ENCODE measurements at regions not wholly inside any gene's neighbourhood (a gene's known extent, or its start where the extent isn't known, plus 50 kb on each side); places are given as distances from the start of the nearest gene placed in this dataset.

DNA sequence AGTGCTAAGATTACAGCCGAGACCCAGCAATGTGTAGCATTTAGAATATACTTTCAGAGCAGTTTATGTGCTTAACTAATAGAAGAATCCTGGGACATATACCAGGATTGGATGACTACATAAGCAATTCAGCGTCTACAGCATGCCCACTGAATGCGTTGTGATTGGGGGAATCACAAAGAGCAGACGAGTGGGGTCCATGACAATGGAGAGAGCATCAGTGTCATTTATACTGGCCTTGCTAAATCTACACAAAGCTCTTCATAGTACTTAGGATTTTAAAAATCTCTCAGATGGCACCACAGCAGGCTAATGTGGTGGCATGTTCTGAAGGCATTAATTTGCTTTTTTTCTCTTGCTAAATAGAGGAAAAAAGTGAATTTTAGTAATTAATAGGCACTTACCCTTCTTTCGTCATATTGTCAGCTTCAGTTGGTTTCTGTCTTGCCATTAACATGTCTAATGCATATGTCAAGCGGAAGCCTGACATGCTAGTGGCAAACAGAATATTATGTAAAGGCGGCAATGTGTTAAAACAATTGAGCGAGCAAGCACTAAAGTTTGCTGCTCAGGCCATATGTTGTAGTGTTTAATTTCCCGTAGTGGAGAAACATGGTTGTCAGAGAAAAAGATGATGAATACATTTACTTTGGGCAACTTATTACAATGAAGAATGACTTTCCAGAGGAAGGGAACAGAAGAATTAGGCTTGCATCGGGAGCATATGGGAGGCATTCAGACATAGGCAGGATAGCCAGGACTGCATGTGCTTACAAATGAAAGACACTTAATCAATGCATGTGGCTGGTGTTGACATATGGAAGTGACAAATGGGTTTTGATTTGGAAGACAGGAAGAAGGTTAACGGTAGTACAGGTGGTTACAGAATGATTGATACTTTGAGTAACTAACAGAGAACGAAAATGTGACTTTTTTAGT lies 145.2 kb downstream of the ICOS start:
- H3K36me3 ChIP-seq (ENCODE audit: control insufficient read depth, insufficient read depth, low read length): no peaks in the 10 kb centered on the region
- Mint-ChIP-seq H3K36me3 (no peaks in the 10 kb centered on the region), H3K4me1 (no peaks in the 10 kb centered on the region), H3K4me3 (no peak overlapping the region), H3K27me3 (ENCODE audit: low read depth in 2 of 2) (peaks cover 18 to 21% of the 10 kb centered on the region in 2 donors), H3K27ac (no peak overlapping the region), H3K9me3 (no peaks in the 10 kb centered on the region)
- DNase-seq (no peak), ATAC-seq (no peak)
- H3K9me3 ChIP-seq (ENCODE audit: control insufficient read depth, insufficient read depth, low read length): no peaks in the 10 kb centered on the region
- no peak overlapping the region for H3K4me3 ChIP-seq (ENCODE audit: low read length)
- intact Hi-C loops (cut with micrococcal nuclease): no loop called here
- no peak overlapping the region for H3K27ac ChIP-seq (ENCODE audit: low read length)
- 93% methylated on average over 12 of the region's 12 CpGs for WGBS (ENCODE audit: insufficient coverage)
- H3K27me3 ChIP-seq (ENCODE audit: control insufficient read depth, insufficient read depth, low read length): no peaks in the 10 kb centered on the region
- H3K4me1 ChIP-seq (ENCODE audit: control insufficient read depth, insufficient read depth, low read length): no peaks in the 10 kb centered on the region
- no peak for TF ChIP-seq CTCF (IDR thresholded peaks at IDR 0.05)

GRCh38 chr2:204086167-204086566 lies 149.6 kb downstream of the ICOS start:
- Histone ChIP-seq H3K36me3 (ENCODE audit: control insufficient read depth, insufficient read depth, low read length) (no peaks in the 10 kb centered on the region), H3K4me3 (ENCODE audit: low read length) (no peak overlapping the region), H3K27me3 (ENCODE audit: control insufficient read depth, insufficient read depth, low read length) (no peaks in the 10 kb centered on the region), H3K27ac (ENCODE audit: low read length) (no peak overlapping the region), H3K9me3 (ENCODE audit: control insufficient read depth, insufficient read depth, low read length) (no peaks in the 10 kb centered on the region), H3K4me1 (ENCODE audit: control insufficient read depth, insufficient read depth, low read length) (no peaks in the 10 kb centered on the region)
- no peaks in the 10 kb centered on the region for H3K36me3 Mint-ChIP-seq
- H3K9me3 Mint-ChIP-seq: no peaks in the 10 kb centered on the region
- no peak for DNase-seq
- peaks cover 19 to 53% of the 10 kb centered on the region in 2 donors for H3K27me3 Mint-ChIP-seq (ENCODE audit: low read depth in 2 of 2)
- WGBS (ENCODE audit: insufficient coverage): no CpG with 5 or more reads among the region's 1 CpG
- no peak overlapping the region for H3K4me3 Mint-ChIP-seq
- no peak overlapping the region for H3K27ac Mint-ChIP-seq
- H3K4me1 Mint-ChIP-seq: no peaks in the 10 kb centered on the region
- intact Hi-C loops (cut with micrococcal nuclease): no loop called here
- ATAC-seq: no peak
- no peak for TF ChIP-seq CTCF (IDR thresholded peaks at IDR 0.05)

DNA sequence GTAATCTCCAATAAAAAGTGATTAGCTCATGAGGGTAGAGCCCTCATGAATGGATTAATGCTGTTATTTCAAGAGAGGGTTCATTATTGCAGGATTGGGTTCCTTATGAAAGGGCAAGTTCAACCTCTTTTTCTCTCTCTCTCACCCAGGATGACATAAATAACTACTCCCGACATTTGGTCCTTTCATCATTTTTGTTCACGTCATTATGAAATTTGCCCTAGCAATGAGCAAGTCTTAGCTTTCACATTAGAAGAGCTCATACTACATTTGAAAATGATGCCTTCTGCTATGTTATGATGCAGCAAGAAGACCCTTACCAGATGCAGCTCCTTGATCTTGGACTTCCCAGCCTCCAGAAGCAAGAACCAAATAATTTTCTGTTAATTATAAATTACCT lies 152.5 kb downstream of the ICOS start:
- Mint-ChIP-seq H3K27me3 (ENCODE audit: low read depth in 2 of 2) (peaks cover 16 to 66% of the 10 kb centered on the region in 2 donors), H3K27ac (no peak overlapping the region), H3K4me3 (no peak overlapping the region), H3K36me3 (no peaks in the 10 kb centered on the region), H3K4me1 (no peaks in the 10 kb centered on the region), H3K9me3 (no peaks in the 10 kb centered on the region)
- H3K27me3 ChIP-seq (ENCODE audit: control insufficient read depth, insufficient read depth, low read length): no peaks in the 10 kb centered on the region
- no peak overlapping the region for H3K4me3 ChIP-seq (ENCODE audit: low read length)
- DNase-seq: no peak
- intact Hi-C loops (cut with micrococcal nuclease): no loop called here
- H3K9me3 ChIP-seq (ENCODE audit: control insufficient read depth, insufficient read depth, low read length): no peaks in the 10 kb centered on the region
- H3K4me1 ChIP-seq (ENCODE audit: control insufficient read depth, insufficient read depth, low read length): no peaks in the 10 kb centered on the region
- no peak for TF ChIP-seq CTCF (IDR thresholded peaks at IDR 0.05)
- ATAC-seq: no peak
- H3K36me3 ChIP-seq (ENCODE audit: control insufficient read depth, insufficient read depth, low read length): no peaks in the 10 kb centered on the region
- no peak overlapping the region for H3K27ac ChIP-seq (ENCODE audit: low read length)
- 85% methylated on average over 2 of the region's 2 CpGs for WGBS (ENCODE audit: insufficient coverage)
